ENCODE measurements at regions not wholly inside any gene's neighbourhood (a gene's known extent, or its start where the extent isn't known, plus 50 kb on each side); places are given as distances from the start of the nearest gene placed in this dataset.

DNA sequence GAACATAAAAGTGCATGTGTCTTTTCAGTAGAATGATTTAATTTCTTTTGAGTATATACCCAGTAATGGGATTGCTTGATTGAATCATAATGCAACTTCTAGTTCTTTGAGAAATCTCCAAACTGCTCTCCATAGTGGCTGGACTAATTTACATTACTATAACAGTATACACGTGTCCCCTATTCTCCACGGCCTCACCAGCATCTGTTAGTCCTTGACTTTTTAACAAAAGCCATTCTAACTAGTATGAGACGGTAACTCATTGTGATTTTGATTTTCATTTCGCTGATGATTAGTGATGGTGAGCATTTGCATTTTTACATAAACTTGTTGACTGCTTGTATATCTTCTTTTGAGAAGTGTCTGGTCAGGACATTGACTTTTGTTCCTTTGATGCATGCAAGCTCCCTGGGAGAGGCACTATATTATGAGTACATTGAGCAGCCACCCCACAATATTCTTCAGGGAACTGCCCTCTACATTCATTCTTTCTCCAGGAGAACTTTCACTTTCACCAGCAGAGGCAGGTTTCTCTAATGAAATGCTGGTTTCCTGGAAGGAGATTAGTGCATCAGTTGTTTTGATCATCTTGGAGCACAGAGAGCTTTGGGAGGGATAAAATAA lies 51.9 kb upstream of the LPGAT1 start:
- H3K27me3 ChIP-seq: no peaks in the 10 kb centered on the region
- ATAC-seq (no peak), DNase-seq (no peak)
- H3K27ac ChIP-seq: no peak overlapping the region
- TF ChIP-seq, protein P1, sequence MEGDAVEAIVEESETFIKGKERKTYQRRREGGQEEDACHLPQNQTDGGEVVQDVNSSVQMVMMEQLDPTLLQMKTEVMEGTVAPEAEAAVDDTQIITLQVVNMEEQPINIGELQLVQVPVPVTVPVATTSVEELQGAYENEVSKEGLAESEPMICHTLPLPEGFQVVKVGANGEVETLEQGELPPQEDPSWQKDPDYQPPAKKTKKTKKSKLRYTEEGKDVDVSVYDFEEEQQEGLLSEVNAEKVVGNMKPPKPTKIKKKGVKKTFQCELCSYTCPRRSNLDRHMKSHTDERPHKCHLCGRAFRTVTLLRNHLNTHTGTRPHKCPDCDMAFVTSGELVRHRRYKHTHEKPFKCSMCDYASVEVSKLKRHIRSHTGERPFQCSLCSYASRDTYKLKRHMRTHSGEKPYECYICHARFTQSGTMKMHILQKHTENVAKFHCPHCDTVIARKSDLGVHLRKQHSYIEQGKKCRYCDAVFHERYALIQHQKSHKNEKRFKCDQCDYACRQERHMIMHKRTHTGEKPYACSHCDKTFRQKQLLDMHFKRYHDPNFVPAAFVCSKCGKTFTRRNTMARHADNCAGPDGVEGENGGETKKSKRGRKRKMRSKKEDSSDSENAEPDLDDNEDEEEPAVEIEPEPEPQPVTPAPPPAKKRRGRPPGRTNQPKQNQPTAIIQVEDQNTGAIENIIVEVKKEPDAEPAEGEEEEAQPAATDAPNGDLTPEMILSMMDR (IDR thresholded peaks at IDR 0.05): no peak
- whole genome bisulfite sequencing, 2 donors: 87 to 91% methylated on average over 4 of the region's 4 CpGs
- H3K4me3 ChIP-seq: no peak overlapping the region
- H3K36me3 ChIP-seq: no peaks in the 10 kb centered on the region
- H3K4me1 ChIP-seq: no peaks in the 10 kb centered on the region
- intact Hi-C loops (cut with DNase I): no loop called here
- peaks cover 0 to 11% (median 0%) of the 10 kb centered on the region in 11 donors for H3K9me3 ChIP-seq
